ENCODE measurements at regions not wholly inside any gene's neighbourhood (a gene's known extent, or its start where the extent isn't known, plus 50 kb on each side); places are given as distances from the start of the nearest gene placed in this dataset.

DNA sequence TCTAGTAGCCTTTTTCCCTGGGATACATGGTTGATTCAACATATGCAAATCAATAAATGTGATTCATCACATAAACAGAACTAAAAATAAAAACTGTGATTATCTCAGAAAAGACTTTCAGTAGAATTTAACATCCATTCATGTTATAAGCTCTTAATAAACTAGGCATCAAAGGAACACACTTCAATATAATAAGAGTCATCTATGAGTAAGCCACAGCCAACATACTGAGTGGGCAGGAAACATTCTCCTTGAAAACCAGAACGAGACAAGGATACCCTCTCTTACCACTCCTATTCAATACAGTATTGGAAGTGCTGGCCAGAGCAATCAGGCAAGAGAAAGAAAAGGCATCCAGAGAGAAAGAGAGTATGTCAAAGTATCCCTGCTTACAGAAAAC is 239.9 kb downstream of the ATPSCKMT start:
- DNase-seq: no peak

- no peak for DNase-seq
These were observed 262.6 kb downstream of the ATPSCKMT start for GRCh38 chr5:9987101-9987500.

DNA sequence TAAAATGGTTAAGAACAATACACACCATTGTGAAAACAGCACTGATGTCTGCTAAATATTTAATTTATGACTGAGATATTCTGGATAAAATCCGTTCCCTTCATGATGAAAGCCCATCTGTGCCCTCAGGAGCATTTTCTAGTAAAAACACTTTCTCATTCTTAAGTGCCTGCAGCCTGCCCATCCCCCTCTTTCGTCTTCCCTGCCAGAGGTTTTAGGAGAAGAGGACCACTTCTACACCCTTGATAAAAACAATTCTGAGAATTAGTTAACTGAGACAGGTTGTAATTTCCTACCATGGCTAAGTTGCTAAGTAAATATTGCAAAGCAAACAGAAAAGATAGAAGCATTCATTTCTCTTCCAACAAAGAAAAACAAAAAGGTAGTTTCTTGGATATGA is 272.6 kb downstream of the ATPSCKMT start:
- DNase-seq: no peak

GRCh38 chr5:9976621-9977020 is 273.1 kb downstream of the ATPSCKMT start:
- DNase-seq: no peak

- DNase-seq: no peak
These were observed 277.6 kb downstream of the ATPSCKMT start for GRCh38 chr5:9972059-9972458.

DNA sequence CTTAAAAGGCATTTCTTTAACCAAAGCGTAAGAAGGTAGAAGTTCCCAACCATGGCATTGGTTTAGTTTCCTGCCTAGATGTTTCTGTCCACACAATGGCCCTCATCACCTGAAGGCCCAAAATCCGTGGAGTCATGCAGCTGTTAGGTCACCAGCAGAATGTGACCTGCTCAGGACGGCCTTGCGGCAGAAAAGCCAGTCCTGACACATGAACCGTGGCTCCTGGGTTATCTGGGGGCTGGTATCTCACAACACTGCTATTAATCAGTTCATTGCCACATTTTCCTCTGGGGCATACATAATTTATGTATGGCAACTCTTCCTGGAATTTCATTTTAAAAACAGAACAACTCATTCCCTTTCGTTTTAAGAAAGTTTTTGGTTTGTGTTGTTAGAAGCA is 278.4 kb downstream of the ATPSCKMT start:
- no peak for DNase-seq

DNA sequence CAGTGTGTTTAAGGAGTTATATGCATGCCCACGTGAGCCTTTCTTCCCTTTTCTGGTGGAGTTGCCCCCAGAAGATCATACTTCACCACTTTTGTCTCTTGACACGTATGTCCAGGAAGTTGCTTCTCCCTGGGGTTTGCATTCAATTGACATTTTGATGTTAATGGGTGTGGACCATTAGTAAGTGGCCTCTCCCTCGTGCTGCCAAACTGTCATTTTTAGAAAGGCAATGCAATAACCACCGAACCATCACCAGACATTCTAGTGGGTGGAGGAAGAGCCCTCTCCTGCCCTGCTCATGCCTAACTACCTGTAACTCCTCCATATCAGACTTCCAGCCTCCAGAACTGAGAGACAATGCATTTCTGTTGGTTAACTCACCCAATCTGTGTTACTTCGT is 290.8 kb downstream of the ATPSCKMT start:
- DNase-seq: no peak

- DNase-seq: no peak
These were observed 292.5 kb downstream of the ATPSCKMT start for GRCh38 chr5:9957214-9957613.

DNA sequence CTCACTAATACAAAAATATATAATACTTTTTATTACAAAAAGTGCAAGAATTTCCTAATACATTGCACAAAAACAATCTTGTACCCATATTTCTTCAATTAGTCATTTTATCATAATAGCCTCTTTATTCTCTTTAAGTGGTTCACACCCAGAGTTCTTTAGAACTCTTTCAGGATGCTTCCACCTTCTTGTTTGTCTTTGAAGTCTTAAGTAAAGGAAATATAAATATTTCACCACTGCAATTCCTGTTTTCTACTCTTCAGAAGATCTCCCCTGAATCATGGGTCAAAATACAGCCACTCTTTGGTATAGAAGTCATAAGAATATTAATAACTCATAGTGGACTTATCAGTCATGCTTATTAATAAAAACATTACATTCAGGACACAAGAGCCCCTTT is 293.0 kb downstream of the ATPSCKMT start:
- no peak for DNase-seq

GRCh38 chr5:9955586-9955985 is 294.1 kb downstream of the ATPSCKMT start:
- no peak for DNase-seq

- no peak for DNase-seq
These were observed 294.8 kb downstream of the ATPSCKMT start for GRCh38 chr5:9954869-9955268.

GRCh38 chr5:9953691-9954090 is 296.0 kb downstream of the ATPSCKMT start:
- DNase-seq: no peak

DNA sequence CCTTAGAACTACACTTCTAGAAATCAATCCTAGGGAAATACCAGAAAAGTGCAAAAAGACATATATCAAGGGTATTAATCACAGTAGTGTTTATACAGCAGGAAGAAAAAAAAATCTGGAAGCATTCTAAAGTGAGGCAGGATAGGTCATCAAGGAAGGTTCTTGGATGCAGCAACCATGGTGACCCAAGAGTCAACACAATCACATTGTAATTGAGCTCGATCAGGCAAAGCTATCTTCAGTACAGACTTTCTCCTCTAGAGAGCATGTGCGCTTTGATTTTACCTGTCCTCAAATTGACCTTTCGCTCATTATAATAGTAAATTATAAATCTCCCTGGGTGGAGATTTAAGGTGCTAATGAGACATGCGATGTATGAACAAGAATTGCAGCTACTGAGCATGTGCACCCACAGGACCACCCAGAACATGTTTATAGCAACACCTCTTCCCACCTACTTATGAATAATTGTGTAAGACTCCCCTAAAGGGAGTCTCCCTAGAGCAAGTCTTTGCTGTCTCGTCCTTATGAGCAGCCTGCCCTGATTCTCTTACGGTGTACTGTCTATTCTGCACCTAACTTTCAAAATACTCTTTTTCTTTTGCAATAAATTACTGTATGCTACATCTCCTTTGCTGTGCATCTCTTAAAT is 297.7 kb downstream of the ATPSCKMT start:
- DNase-seq: no peak

DNA sequence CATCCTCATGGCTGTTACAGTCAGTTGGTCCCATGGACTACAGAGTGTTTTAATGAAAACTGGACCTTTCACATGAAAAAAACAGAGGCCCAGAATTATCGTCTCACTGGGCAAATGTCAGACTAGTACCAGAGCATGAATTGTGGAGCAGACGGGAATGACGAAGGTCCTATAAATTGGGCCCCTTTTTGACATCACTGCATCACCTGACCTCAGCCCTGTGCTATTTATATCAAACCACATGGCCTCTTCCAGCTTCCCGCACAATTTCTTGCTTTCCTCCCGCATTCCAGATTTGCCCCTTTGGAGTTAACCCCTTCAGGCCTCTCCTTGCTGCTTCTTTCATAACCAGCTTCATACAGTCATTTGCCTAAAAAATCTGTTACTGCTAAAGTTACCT is 301.7 kb downstream of the ATPSCKMT start:
- DNase-seq: no peak

DNA sequence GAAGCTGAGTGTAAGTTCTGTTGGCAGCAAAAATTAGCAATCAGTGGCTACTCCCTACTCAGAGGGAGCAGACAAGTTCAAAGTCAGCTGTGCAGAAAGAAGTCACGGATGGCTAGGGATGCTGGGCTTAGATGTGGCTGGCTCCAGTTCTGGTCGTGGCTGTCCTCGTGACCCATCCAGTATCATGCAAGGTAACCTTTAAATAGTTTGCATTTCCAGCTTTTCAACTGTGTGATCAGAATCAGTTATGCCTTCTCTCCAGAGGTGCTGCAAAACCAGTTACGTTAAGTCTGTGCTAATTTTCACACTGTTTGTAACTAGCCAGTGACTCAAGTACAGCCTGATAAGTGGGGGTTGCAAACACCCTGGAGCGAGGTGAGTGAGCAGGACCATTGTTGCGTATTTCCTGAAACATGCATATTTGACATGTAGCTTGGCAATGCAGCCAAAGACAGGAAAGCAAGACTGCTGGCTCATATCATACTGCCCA is 302.4 kb downstream of the ATPSCKMT start:
- DNase-seq: no peak

DNA sequence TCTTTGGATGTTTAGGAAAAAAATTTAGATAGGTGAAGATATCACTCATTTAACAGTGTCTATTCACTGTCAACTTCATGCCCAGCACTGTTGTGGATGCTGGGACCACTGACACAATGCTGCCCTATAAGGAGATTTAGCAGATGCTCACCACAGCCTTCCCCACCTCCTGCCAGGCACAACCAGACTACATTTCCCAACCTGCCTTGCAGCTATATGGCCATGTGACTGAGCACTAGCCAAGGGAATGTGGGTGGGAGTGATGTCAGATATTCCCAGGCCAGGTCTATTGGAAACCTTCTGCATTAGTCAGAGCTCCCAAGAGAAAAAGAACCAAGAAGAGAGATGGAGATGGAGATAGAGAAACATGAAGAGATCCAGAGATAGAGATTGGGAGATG is 302.6 kb upstream of the TAS2R1 start:
- DNase-seq: no peak

GRCh38 chr5:9930156-9930555 is 300.0 kb upstream of the TAS2R1 start:
- no peak for DNase-seq

GRCh38 chr5:9928326-9928725 is 298.2 kb upstream of the TAS2R1 start:
- DNase-seq: no peak

DNA sequence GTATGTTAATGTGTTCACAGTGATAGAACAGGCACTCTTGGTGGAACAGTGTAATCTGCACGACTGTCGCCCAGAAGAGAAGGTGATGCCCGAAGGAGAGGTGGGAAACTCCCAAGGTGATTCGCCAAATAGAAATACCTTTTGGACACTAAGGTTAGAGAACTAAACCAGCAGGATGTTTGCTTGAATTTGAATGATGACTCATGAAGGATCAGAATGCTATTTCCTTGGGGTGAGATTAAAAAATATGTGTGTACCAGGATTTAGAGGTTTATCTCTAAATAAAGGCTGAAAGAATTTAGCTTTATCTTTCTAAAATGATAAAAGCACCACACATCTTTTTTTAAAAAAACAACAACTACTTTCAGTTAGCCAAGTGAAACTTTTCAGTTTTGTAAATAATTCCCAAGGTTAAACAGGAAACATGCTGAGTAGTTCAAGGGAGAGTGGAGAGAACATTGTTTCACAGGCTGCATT is 297.4 kb upstream of the TAS2R1 start:
- DNase-seq: no peak

DNA sequence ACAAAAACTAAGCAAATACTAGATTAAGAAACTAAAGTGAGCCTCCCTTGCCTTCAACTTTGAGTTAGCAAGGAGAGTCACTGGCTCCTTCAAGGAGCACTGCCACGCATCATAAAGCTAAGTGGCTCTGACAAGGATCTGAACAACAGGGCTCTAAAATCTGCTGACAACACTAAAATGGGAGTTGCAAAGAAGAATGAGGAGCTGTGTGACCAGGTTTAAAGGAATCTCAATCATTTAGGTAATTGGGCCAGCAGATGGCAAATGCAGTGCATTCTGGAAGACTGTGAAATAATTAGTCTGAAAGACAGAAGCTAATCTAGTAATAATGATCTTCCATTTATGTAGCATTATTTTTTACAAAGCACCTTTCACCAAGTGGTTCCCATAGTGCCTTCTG is 297.0 kb upstream of the TAS2R1 start:
- no peak for DNase-seq

DNA sequence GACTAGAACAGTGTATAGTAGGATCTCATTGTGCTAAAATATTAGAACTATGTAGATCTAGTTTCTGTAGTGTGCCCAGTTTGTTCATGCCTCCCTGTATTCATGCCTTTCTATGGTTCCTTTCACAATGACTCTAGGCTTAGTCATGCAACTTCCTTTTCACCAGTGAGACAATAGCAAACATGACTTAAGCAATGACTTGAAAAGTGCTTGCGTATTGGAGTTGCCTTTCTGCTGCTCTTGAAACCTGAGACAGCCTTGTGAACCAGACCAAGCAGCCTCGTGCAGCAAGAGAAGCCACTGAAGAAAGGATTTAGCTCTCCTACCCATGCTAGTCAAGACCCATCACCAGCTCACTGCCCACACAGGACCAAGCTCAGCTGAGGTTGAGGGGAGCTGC is 294.5 kb upstream of the TAS2R1 start:
- no peak for DNase-seq

GRCh38 chr5:9922719-9923118 is 292.6 kb upstream of the TAS2R1 start:
- no peak for DNase-seq

GRCh38 chr5:9920697-9921096 is 290.5 kb upstream of the TAS2R1 start:
- DNase-seq: no peak

- no peak for DNase-seq
These were observed 289.3 kb upstream of the TAS2R1 start for GRCh38 chr5:9919306-9920030.

DNA sequence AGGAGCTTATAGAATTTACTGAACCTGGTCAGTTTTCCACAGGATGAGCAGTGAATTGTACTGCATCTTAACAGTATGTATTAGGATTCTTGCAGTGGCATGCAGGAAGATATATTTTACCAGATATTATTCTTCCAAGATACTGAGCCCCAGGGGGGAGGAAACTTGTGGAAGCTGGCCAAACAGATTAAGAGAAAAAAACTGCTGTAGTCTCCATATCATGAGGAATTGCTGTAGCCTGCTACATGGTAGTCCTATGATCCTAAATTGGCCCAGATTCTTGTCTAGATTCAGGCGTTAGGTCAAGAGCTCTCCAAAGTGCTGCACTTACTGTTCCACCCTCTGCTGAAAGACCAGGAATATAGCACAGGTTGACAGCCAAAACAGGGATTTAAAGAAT is 275.5 kb upstream of the TAS2R1 start:
- no peak for DNase-seq
